ENCODE measurements at regions not wholly inside any gene's neighbourhood (a gene's known extent, or its start where the extent isn't known, plus 50 kb on each side); places are given as distances from the start of the nearest gene placed in this dataset.
"Not testable (repeated sequence)": the region's sequence is repeated elsewhere in the genome, so short reads cannot be mapped to it uniquely, and the experiment has no call there.

- ChIA-PET CTCF (no interaction called here), POLR2A (no interaction called here)
- peaks cover 2% of the 10 kb centered on the region for H3K9me3 Mint-ChIP-seq
- DNase-seq (no peak), ATAC-seq (ENCODE audit: low read depth) (no peak)
- no peak overlapping the region for H3K27ac Mint-ChIP-seq
- H3K4me3 Mint-ChIP-seq = no peak overlapping the region
- H3K27me3 Mint-ChIP-seq = no peaks in the 10 kb centered on the region
- no peak for TF ChIP-seq CTCF (IDR thresholded peaks at IDR 0.05)
- no peaks in the 10 kb centered on the region for H3K36me3 Mint-ChIP-seq (ENCODE audit: low read depth)
- no peaks in the 10 kb centered on the region for H3K4me1 Mint-ChIP-seq
- intact Hi-C loops (cut with micrococcal nuclease) = no loop called here
These were observed 198.0 kb downstream of the ANKRD30B start for GRCh38 chr18:14945984-14946383.

- H3K36me3 Mint-ChIP-seq (ENCODE audit: low read depth); H3K4me3 Mint-ChIP-seq; ATAC-seq (ENCODE audit: low read depth); intact Hi-C loops (cut with micrococcal nuclease); H3K9me3 Mint-ChIP-seq; DNase-seq; H3K4me1 Mint-ChIP-seq; H3K27ac Mint-ChIP-seq; POLR2A ChIA-PET; CTCF ChIA-PET; H3K27me3 Mint-ChIP-seq: not testable (repeated sequence)
These were observed 198.9 kb downstream of the ANKRD30B start for GRCh38 chr18:14946741-14947470.

- no peaks in the 10 kb centered on the region for H3K27me3 Mint-ChIP-seq
- no peaks in the 10 kb centered on the region for H3K4me1 Mint-ChIP-seq
- H3K36me3 Mint-ChIP-seq (ENCODE audit: low read depth) = no peaks in the 10 kb centered on the region
- no peak overlapping the region for H3K4me3 Mint-ChIP-seq
- POLR2A ChIA-PET = no interaction called here
- intact Hi-C loops (cut with micrococcal nuclease) = no loop called here
- no peak for DNase-seq
- no peak for ATAC-seq (ENCODE audit: low read depth)
- CTCF ChIA-PET = no interaction called here
- H3K9me3 Mint-ChIP-seq = peaks cover 2% of the 10 kb centered on the region
- TF ChIP-seq CTCF (IDR thresholded peaks at IDR 0.05) = no peak
- no peak overlapping the region for H3K27ac Mint-ChIP-seq
These were observed 199.7 kb downstream of the ANKRD30B start for GRCh38 chr18:14947482-14948162.

- CTCF ChIA-PET = no interaction called here
- intact Hi-C loops (cut with micrococcal nuclease) = no loop called here
- Mint-ChIP-seq H3K4me1 (no peaks in the 10 kb centered on the region), H3K36me3 (ENCODE audit: low read depth) (no peaks in the 10 kb centered on the region), H3K9me3 (peaks cover 2% of the 10 kb centered on the region), H3K27me3 (no peaks in the 10 kb centered on the region), H3K27ac (no peak overlapping the region), H3K4me3 (no peak overlapping the region)
- ATAC-seq (ENCODE audit: low read depth) (no peak), DNase-seq (no peak)
- POLR2A ChIA-PET = no interaction called here
- TF ChIP-seq CTCF (IDR thresholded peaks at IDR 0.05) = no peak
These were observed 200.2 kb downstream of the ANKRD30B start for GRCh38 chr18:14948163-14948540.

GRCh38 chr18:14949800-14950664 is 202.1 kb downstream of the ANKRD30B start:
- H3K36me3 Mint-ChIP-seq (ENCODE audit: low read depth) = no peaks in the 10 kb centered on the region
- no peak overlapping the region for H3K4me3 Mint-ChIP-seq
- no peak for DNase-seq
- H3K4me1 Mint-ChIP-seq = no peaks in the 10 kb centered on the region
- CTCF ChIA-PET = no interaction called here
- H3K27ac Mint-ChIP-seq = no peak overlapping the region
- intact Hi-C loops (cut with micrococcal nuclease) = no loop called here
- no peaks in the 10 kb centered on the region for H3K9me3 Mint-ChIP-seq
- no peak for ATAC-seq (ENCODE audit: low read depth)
- no peak for TF ChIP-seq CTCF (IDR thresholded peaks at IDR 0.05)
- H3K27me3 Mint-ChIP-seq = no peaks in the 10 kb centered on the region
- POLR2A ChIA-PET = no interaction called here

- H3K4me1 Mint-ChIP-seq; H3K9me3 Mint-ChIP-seq; H3K27ac Mint-ChIP-seq; H3K27me3 Mint-ChIP-seq; POLR2A ChIA-PET; H3K4me3 Mint-ChIP-seq; DNase-seq; ATAC-seq (ENCODE audit: low read depth); H3K36me3 Mint-ChIP-seq (ENCODE audit: low read depth); intact Hi-C loops (cut with micrococcal nuclease); CTCF ChIA-PET: not testable (repeated sequence)
These were observed 204.6 kb downstream of the ANKRD30B start for GRCh38 chr18:14952444-14953077.
